Chondrocyte (in vitro differentiated cells): ENCODE measurements at regions not wholly inside any gene's neighbourhood (a gene's known extent, or its start where the extent isn't known, plus 50 kb on each side); places are given as distances from the start of the nearest gene placed in this dataset.

Source experiments
- DNase-seq: peaks from one replicate; pipeline ENCODE4 v3.0.0; 2021; ENCODE audit warnings: mixed read lengths, low spot score
- H3K27ac Mint-ChIP-seq: one replicate; pipeline ENCODE4 v1.8.0; 2021; ENCODE audit warnings: mild to moderate bottlenecking, moderate library complexity, mixed read lengths; ENCODE audit not compliant: unreplicated experiment
- H3K27me3 Mint-ChIP-seq: 2 replicates; pipeline ENCODE4 v1.8.0; 2021; ENCODE audit warnings: low read depth, mixed read lengths
- H3K36me3 Mint-ChIP-seq: 2 replicates; pipeline ENCODE4 v1.8.0; 2021; ENCODE audit warnings: low read depth, mixed read lengths
- H3K4me1 Mint-ChIP-seq: 2 replicates; pipeline ENCODE4 v1.8.0; 2021; ENCODE audit warnings: low read depth, mild to moderate bottlenecking, mixed read lengths
- H3K4me3 Mint-ChIP-seq: one replicate; pipeline ENCODE4 v1.8.0; 2021; ENCODE audit warnings: mild to moderate bottlenecking, moderate library complexity, mixed read lengths; ENCODE audit not compliant: unreplicated experiment
- H3K9me3 Mint-ChIP-seq: 2 replicates; pipeline ENCODE4 v1.8.0; 2021; ENCODE audit warnings: low read depth, mixed read lengths
- TF ChIP-seq, protein P1 (sequence below): fragments of 200-600 bp; sonication (generic); IDR thresholded peaks from 2 replicates; pipeline ENCODE4 v1.5.0; 2021; ENCODE audit warnings: antibody characterized with exemption, mild to moderate bottlenecking, moderate library complexity

DNA sequence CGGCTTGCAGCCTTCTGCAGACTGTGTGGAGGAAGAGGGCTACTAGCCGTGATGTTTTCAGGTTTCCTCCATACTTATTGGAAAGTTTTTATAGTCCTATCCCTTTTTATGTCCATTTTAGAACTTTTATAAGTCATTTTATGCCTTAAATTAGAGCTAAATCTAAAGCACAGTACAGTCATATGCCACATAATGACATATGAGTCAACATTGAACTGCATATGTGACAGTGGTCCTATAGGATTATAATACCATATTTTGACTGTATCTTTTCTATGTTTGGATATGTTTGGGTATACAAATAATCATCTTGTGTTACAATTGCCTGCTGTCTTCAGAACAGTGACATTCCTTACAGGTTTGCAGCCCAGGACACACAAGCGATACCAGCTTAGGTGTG, 200.2 kb downstream of the SPRY1 start:
- no peaks in the 10 kb centered on the region for H3K9me3 Mint-ChIP-seq
- H3K36me3 Mint-ChIP-seq, result no peaks in the 10 kb centered on the region
- peaks cover 16% of the 10 kb centered on the region for H3K4me1 Mint-ChIP-seq
- no peaks in the 10 kb centered on the region for H3K27me3 Mint-ChIP-seq
- no peak for DNase-seq
- TF ChIP-seq, protein P1, sequence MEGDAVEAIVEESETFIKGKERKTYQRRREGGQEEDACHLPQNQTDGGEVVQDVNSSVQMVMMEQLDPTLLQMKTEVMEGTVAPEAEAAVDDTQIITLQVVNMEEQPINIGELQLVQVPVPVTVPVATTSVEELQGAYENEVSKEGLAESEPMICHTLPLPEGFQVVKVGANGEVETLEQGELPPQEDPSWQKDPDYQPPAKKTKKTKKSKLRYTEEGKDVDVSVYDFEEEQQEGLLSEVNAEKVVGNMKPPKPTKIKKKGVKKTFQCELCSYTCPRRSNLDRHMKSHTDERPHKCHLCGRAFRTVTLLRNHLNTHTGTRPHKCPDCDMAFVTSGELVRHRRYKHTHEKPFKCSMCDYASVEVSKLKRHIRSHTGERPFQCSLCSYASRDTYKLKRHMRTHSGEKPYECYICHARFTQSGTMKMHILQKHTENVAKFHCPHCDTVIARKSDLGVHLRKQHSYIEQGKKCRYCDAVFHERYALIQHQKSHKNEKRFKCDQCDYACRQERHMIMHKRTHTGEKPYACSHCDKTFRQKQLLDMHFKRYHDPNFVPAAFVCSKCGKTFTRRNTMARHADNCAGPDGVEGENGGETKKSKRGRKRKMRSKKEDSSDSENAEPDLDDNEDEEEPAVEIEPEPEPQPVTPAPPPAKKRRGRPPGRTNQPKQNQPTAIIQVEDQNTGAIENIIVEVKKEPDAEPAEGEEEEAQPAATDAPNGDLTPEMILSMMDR, result no peak
- H3K4me3 Mint-ChIP-seq, result no peak overlapping the region
- H3K27ac Mint-ChIP-seq, result no peak overlapping the region

DNA sequence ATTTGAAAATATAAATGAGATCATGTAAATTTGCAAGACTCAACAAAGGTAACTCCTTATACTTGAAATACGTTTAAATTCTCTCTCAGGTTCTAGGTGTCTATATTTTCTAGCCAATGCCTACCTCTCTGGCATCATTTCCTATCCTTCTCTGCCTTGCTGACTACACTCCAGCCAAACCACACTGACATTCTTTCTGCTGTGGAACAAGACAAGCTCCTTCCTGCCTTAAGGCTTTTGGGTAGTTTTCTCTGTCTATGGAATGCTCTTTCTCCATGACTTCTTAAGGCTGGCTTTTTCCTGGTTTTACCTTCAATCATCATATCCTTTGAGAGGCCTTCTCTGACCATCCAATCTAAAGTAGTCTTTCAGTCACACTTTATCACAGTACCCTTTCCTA, 201.0 kb downstream of the SPRY1 start:
- H3K4me1 Mint-ChIP-seq, result peaks cover 16% of the 10 kb centered on the region
- TF ChIP-seq, protein P1, result no peak
- H3K27me3 Mint-ChIP-seq, result no peaks in the 10 kb centered on the region
- H3K36me3 Mint-ChIP-seq, result no peaks in the 10 kb centered on the region
- no peak overlapping the region for H3K27ac Mint-ChIP-seq
- DNase-seq, result no peak
- H3K4me3 Mint-ChIP-seq, result no peak overlapping the region
- H3K9me3 Mint-ChIP-seq, result no peaks in the 10 kb centered on the region

DNA sequence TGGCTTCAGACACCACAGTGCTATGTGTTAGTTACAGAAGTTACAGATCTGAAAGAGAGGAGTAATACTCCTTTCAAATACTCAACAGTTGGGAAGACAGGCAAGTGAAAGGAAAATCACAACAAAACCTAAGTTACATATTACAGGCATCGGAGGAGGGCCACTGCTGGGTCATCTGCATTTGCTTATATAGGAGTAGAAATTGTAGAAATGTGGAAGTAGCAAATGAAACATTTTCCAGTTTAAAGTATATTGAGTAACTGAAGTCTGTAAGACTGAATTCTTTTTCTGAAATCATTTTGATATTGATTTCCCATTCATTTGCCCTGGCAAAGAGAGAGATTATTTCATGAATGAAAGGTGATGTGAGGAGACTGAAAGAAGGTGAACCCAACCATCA, 201.7 kb downstream of the SPRY1 start:
- TF ChIP-seq, protein P1, result no peak
- Mint-ChIP-seq H3K27ac (no peak overlapping the region), H3K9me3 (no peaks in the 10 kb centered on the region), H3K4me1 (peaks cover 16% of the 10 kb centered on the region), H3K36me3 (no peaks in the 10 kb centered on the region), H3K4me3 (no peak overlapping the region), H3K27me3 (no peaks in the 10 kb centered on the region)
- DNase-seq, result no peak

DNA sequence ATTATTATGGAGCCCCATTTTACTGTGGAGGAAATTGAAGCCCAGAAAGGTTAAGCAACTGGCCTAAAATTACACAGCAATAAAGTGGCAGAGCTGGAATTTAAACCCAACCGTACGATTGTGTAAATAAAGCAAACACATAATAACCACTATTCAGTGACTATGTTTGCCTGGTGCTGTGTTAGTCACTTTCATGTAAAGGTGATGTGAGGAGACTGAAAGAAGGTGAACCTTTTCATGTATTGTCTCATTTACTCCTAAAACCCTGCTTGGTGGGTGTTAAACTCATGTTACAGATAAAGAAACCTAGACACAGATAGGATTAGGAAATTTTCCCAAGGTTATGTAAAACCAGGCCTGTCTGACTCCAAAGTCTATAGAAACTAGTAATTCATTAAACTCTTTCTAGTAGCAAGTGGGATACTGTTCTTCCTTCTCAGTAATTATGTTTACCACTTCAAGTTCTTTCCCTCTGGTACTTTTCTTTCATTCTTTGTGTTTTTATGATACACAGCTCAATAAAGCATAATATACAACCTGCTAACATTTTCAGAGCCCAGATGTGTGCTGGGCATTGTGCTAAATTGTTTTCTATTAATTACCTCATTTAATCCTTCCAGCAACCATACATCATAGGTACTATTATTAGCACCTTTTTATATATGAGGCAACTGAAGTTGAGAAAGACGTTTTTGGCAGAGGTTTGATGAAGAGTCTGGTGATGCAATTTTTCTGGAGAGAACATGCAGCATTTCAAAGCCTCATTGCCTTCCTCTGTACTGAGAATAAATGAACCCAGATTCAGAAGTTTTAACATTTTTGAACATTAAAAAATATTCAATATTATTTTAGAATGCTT, 202.7 kb downstream of the SPRY1 start:
- no peaks in the 10 kb centered on the region for H3K9me3 Mint-ChIP-seq
- TF ChIP-seq, protein P1, result no peak
- H3K36me3 Mint-ChIP-seq, result no peaks in the 10 kb centered on the region
- peaks cover 16% of the 10 kb centered on the region for H3K4me1 Mint-ChIP-seq
- DNase-seq, result no peak
- no peaks in the 10 kb centered on the region for H3K27me3 Mint-ChIP-seq
- no peak overlapping the region for H3K4me3 Mint-ChIP-seq
- H3K27ac Mint-ChIP-seq, result no peak overlapping the region

DNA sequence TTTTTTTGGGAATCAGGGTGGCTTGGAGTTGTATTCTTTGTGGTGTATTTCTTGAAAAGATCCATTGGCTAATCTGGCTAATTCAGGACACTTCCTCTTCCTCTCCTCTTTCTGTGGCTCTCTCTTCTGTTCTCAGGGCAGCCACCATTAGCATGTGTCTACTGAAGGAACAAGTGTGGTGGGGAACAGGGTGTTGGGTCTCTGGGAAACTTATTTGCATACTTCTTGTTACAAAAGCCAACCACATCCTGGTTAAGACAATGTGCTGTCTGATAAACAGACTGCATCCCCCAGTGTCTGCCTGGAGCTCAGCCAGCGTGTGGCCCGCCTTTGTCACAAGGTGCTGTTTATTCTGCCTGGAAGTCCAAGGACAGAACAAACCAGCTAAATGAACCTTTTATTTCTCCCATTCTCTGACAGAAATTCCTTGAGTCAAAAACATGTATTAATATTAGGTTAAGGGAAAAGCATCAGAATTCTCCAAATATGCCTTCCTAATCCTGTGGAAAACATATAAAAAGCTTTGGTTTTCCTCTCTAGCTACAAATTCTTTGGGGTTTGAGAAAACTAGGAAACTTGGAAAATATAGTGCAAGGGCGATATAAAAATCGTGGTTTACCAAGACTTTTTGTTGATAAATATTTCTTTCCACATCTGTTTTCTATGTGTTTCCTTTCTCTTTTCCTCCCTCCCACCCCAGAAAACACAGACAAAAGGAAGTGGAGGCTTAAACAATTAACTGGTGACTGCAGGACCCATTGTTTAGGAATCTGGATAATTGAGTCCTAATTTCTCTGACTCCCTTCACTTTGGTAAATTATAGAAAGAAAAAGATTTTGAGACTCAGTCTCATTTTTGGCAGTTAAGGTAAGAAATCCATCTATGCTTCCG, 203.6 kb downstream of the SPRY1 start:
- Mint-ChIP-seq H3K9me3 (no peaks in the 10 kb centered on the region), H3K27ac (no peak overlapping the region), H3K4me3 (no peak overlapping the region), H3K36me3 (no peaks in the 10 kb centered on the region), H3K27me3 (no peaks in the 10 kb centered on the region), H3K4me1 (peaks cover 16% of the 10 kb centered on the region)
- TF ChIP-seq, protein P1, result no peak
- no peak for DNase-seq
